Kidney epithelial cell (primary cell): ENCODE measurements at regions not wholly inside any gene's neighbourhood (a gene's known extent, or its start where the extent isn't known, plus 50 kb on each side); places are given as distances from the start of the nearest gene placed in this dataset.

Experiments used
- DNase-seq: peaks from one replicate; pipeline ENCODE4 v3.0.0-alpha.2; 2010; ENCODE audit warnings: low read depth
- H3K27me3 ChIP-seq: 2 replicates; pipeline ENCODE4 v1.6.0; 2011; ENCODE audit warnings: low read length; ENCODE audit not compliant: control insufficient read depth, insufficient read depth
- H3K36me3 ChIP-seq: 2 replicates; pipeline ENCODE4 v1.5.1; 2011; ENCODE audit warnings: low read length; ENCODE audit not compliant: control insufficient read depth, insufficient read depth
- H3K4me3 ChIP-seq: 2 replicates; pipeline ENCODE4 v1.5.1; 2011; ENCODE audit warnings: low read depth, mild to moderate bottlenecking, control low read depth, low read length
- TF ChIP-seq, protein P1 (sequence below): IDR thresholded peaks from 2 replicates; pipeline ENCODE4 v1.5.1; 2011; ENCODE audit warnings: mild to moderate bottlenecking, moderate library complexity, low read length, control low read depth, inconsistent platforms; ENCODE audit not compliant: insufficient read depth, poor library complexity, severe bottlenecking

DNA sequence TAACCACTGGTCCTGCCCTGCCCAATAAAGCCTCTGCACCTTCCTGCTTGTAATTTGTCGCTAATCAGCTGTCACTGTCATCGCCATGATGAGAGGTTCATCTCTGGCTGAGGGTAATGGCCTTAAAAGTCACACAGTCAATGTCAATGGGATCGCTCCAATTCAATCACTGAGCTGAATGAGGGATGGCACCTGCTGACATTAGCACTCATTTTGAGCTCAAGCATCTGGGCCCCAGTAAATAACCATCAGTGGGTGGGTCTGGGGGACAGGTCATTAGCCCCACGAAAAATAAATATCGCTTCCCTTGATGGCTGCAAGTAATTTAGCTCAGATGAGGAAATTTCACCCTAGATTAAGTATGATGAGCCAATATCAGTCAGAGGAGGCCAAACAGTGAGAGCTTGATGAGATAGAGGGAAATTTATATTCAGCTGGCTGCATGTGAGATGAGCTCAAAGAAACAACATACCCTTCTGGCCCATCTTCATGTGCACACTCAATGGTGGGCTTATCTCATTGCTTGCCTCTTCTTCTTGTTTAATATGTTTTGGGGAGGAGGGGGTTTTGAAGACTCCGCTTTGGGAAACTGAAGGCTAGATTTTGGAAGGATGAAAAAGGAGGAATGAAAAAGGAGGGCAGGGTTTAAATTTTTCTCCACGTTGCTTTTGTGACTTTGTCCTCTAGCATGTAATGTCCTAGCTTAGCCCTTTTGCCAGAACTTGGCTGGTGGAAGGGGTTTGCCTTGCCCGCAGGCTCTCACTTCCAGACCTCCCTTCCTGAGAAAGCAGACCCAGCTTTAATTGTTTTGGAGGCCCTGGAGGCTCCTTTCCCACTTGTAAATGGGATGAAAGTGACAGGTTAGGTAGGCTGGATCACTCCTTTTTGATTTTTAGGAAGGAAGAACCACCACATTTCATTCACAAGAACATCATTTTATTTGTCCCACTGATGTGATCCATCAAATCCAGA lies 84.8 kb upstream of the PAQR3 start:
- TF ChIP-seq, protein P1, sequence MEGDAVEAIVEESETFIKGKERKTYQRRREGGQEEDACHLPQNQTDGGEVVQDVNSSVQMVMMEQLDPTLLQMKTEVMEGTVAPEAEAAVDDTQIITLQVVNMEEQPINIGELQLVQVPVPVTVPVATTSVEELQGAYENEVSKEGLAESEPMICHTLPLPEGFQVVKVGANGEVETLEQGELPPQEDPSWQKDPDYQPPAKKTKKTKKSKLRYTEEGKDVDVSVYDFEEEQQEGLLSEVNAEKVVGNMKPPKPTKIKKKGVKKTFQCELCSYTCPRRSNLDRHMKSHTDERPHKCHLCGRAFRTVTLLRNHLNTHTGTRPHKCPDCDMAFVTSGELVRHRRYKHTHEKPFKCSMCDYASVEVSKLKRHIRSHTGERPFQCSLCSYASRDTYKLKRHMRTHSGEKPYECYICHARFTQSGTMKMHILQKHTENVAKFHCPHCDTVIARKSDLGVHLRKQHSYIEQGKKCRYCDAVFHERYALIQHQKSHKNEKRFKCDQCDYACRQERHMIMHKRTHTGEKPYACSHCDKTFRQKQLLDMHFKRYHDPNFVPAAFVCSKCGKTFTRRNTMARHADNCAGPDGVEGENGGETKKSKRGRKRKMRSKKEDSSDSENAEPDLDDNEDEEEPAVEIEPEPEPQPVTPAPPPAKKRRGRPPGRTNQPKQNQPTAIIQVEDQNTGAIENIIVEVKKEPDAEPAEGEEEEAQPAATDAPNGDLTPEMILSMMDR, result no peak
- no peak for DNase-seq
- H3K27me3 ChIP-seq, result no peaks in the 10 kb centered on the region
- H3K4me3 ChIP-seq, result no peak overlapping the region
- no peaks in the 10 kb centered on the region for H3K36me3 ChIP-seq

DNA sequence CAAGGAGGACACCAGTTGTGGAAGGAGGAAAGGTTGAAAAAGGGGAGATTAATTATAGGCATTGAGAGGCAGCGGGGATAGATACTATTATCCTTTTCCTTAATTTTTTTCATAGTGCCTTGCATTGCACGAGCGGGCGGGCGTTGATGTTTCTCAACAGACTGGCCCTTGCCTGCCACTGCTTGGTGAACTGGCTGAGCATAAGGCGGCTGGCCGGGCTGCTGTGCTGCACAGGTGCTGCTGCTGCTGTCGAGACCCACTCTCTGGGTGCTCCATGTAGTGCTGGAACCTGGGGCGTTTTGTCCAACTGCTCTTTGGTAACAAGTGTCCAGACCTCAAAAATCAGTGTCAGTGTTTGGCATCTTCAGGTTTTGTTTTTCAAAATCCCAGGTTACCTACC lies 83.3 kb upstream of the PAQR3 start:
- TF ChIP-seq, protein P1, result no peak
- no peak for DNase-seq
- H3K27me3 ChIP-seq, result no peaks in the 10 kb centered on the region

DNA sequence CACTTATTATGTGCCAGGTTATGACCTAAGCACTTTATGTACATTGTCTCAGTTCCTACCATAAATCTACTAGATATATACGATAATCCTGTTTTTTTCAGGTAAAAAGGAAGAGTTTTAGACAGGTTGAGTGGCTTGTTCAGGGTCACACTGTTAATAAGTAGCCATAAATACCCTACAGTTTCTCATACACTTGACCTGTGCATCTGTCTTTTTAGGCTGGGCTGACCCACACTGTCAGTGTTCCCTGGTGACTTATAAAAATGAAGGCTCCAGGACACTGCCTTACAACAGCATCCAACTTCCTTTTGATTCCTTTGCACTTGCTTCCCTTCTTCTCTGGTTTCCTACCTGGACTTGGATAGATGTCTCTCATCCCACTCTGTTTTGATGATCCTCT lies 78.2 kb upstream of the PAQR3 start:
- Histone ChIP-seq H3K36me3 (no peaks in the 10 kb centered on the region), H3K4me3 (no peak overlapping the region), H3K27me3 (no peaks in the 10 kb centered on the region)
- DNase-seq, result no peak
- TF ChIP-seq, protein P1, result no peak

More for the DNA sequence above, 83.3 kb upstream of the PAQR3 start:
- H3K36me3 ChIP-seq, result no peaks in the 10 kb centered on the region
- no peak overlapping the region for H3K4me3 ChIP-seq

DNA sequence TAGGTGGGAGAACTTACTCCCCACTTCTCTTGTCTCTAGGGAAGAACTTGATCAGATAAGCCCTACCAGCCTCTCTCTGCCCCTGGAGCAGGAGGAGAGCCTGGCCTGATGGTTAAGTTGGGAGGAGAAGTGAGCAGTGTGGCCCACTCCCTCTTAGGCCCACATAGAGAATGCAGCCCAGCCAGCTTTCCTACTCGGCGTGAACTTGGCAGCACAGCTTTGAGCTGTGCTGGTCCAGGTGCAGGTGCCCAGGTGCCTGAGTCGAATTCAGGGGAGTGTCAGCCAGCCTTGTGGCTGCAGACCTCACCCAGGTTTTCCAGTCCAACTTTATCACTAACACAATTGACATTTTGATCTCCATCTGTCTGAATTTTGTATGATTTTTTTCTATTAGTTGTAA lies 77.6 kb upstream of the PAQR3 start:
- H3K36me3 ChIP-seq, result no peaks in the 10 kb centered on the region
- TF ChIP-seq, protein P1, result no peak
- H3K4me3 ChIP-seq, result no peak overlapping the region
- no peaks in the 10 kb centered on the region for H3K27me3 ChIP-seq
- no peak for DNase-seq

DNA sequence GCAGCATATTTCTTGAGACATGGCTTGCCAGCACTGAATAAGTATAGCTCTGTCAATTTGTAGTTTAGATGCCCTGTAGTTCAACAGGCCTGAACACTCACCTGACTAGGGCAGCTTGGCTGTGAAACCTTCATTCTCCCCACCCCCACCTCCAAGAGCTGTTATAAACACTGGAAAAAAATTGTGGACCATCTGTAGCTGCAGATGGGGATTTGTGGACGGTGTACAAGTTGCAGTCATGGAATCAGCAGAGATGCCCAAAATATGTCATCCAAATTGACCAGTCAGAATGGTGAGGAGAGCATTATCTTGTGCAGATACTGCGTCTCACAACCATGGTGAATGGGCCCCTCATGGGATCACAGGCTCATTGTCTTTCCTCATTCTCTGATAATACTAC lies 76.2 kb upstream of the PAQR3 start:
- Histone ChIP-seq H3K4me3 (no peak overlapping the region), H3K36me3 (no peaks in the 10 kb centered on the region)
- TF ChIP-seq, protein P1, result no peak

More for the DNA sequence above, 76.2 kb upstream of the PAQR3 start:
- H3K27me3 ChIP-seq, result no peaks in the 10 kb centered on the region
- DNase-seq, result no peak
